ENCODE measurements at regions not wholly inside any gene's neighbourhood (a gene's known extent, or its start where the extent isn't known, plus 50 kb on each side); places are given as distances from the start of the nearest gene placed in this dataset.

- Histone ChIP-seq H3K36me3 (ENCODE audit: insufficient read depth, low read length) (no peaks in the 10 kb centered on the region), H3K27ac (ENCODE audit: low read length) (no peak overlapping the region), H3K9ac (ENCODE audit: low read length) (no peak overlapping the region), H2AFZ (ENCODE audit: low read depth, low read length) (no peak overlapping the region), H3K79me2 (replicated peaks; ENCODE audit: insufficient read depth, low read length) (no peaks in the 10 kb centered on the region), H3K4me3 (ENCODE audit: low read length) (no peak overlapping the region), H3K27me3 (ENCODE audit: insufficient read depth, low read depth, low read length) (no peaks in the 10 kb centered on the region), H3K4me2 (ENCODE audit: low read length) (no peak overlapping the region), H3K9me3 (ENCODE audit: low read length) (no peaks in the 10 kb centered on the region), H4K20me1 (ENCODE audit: insufficient read depth) (no peaks in the 10 kb centered on the region), H3F3A (ENCODE audit: insufficient read depth, low read length, poor library complexity, severe bottlenecking) (no peaks in the 10 kb centered on the region), H3K9me2 (ENCODE audit: insufficient read depth, low read length) (no peaks in the 10 kb centered on the region)
- TF ChIP-seq, protein P1, sequence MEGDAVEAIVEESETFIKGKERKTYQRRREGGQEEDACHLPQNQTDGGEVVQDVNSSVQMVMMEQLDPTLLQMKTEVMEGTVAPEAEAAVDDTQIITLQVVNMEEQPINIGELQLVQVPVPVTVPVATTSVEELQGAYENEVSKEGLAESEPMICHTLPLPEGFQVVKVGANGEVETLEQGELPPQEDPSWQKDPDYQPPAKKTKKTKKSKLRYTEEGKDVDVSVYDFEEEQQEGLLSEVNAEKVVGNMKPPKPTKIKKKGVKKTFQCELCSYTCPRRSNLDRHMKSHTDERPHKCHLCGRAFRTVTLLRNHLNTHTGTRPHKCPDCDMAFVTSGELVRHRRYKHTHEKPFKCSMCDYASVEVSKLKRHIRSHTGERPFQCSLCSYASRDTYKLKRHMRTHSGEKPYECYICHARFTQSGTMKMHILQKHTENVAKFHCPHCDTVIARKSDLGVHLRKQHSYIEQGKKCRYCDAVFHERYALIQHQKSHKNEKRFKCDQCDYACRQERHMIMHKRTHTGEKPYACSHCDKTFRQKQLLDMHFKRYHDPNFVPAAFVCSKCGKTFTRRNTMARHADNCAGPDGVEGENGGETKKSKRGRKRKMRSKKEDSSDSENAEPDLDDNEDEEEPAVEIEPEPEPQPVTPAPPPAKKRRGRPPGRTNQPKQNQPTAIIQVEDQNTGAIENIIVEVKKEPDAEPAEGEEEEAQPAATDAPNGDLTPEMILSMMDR (IDR thresholded peaks at IDR 0.05; ENCODE audit: poor library complexity, severe bottlenecking): no peak
- TF ChIP-seq RAD21 (conservative IDR thresholded peaks at IDR 0.05) (no peak), EP300 (conservative IDR thresholded peaks at IDR 0.05; ENCODE audit: poor library complexity, severe bottlenecking) (no peak), TAF1 (IDR thresholded peaks at IDR 0.05; ENCODE audit: low read depth) (no peak), MXI1 (conservative IDR thresholded peaks at IDR 0.05; ENCODE audit: poor library complexity, severe bottlenecking) (no peak), SMC3 (conservative IDR thresholded peaks at IDR 0.05; ENCODE audit: poor library complexity) (no peak), EZH2 (IDR thresholded peaks at IDR 0.05; ENCODE audit: borderline replicate concordance, insufficient read depth, low read length, poor library complexity, severe bottlenecking) (no peak), POLR2AphosphoS5 (IDR thresholded peaks at IDR 0.05) (no peak)
- TF ChIP-seq, protein P2, sequence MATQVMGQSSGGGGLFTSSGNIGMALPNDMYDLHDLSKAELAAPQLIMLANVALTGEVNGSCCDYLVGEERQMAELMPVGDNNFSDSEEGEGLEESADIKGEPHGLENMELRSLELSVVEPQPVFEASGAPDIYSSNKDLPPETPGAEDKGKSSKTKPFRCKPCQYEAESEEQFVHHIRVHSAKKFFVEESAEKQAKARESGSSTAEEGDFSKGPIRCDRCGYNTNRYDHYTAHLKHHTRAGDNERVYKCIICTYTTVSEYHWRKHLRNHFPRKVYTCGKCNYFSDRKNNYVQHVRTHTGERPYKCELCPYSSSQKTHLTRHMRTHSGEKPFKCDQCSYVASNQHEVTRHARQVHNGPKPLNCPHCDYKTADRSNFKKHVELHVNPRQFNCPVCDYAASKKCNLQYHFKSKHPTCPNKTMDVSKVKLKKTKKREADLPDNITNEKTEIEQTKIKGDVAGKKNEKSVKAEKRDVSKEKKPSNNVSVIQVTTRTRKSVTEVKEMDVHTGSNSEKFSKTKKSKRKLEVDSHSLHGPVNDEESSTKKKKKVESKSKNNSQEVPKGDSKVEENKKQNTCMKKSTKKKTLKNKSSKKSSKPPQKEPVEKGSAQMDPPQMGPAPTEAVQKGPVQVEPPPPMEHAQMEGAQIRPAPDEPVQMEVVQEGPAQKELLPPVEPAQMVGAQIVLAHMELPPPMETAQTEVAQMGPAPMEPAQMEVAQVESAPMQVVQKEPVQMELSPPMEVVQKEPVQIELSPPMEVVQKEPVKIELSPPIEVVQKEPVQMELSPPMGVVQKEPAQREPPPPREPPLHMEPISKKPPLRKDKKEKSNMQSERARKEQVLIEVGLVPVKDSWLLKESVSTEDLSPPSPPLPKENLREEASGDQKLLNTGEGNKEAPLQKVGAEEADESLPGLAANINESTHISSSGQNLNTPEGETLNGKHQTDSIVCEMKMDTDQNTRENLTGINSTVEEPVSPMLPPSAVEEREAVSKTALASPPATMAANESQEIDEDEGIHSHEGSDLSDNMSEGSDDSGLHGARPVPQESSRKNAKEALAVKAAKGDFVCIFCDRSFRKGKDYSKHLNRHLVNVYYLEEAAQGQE (IDR thresholded peaks at IDR 0.05; ENCODE audit: borderline replicate concordance): no peak
Observed at GRCh38 chr5:171702135-171702770, 83.4 kb upstream of the SMIM23 start.

- Histone ChIP-seq H3F3A (ENCODE audit: insufficient read depth, low read length, poor library complexity, severe bottlenecking) (no peaks in the 10 kb centered on the region), H2AFZ (ENCODE audit: low read depth, low read length) (no peak overlapping the region), H3K4me3 (ENCODE audit: low read length) (no peak overlapping the region), H3K79me2 (replicated peaks; ENCODE audit: insufficient read depth, low read length) (no peaks in the 10 kb centered on the region), H4K20me1 (ENCODE audit: insufficient read depth) (no peaks in the 10 kb centered on the region), H3K9me2 (ENCODE audit: insufficient read depth, low read length) (no peaks in the 10 kb centered on the region), H3K4me2 (ENCODE audit: low read length) (no peak overlapping the region), H3K9me3 (ENCODE audit: low read length) (no peaks in the 10 kb centered on the region), H3K27me3 (ENCODE audit: insufficient read depth, low read depth, low read length) (no peaks in the 10 kb centered on the region), H3K9ac (ENCODE audit: low read length) (no peak overlapping the region), H3K36me3 (ENCODE audit: insufficient read depth, low read length) (no peaks in the 10 kb centered on the region), H3K27ac (ENCODE audit: low read length) (no peak overlapping the region)
- TF ChIP-seq, protein P1 (IDR thresholded peaks at IDR 0.05; ENCODE audit: poor library complexity, severe bottlenecking): no peak
- TF ChIP-seq RAD21 (conservative IDR thresholded peaks at IDR 0.05) (no peak), SMC3 (conservative IDR thresholded peaks at IDR 0.05; ENCODE audit: poor library complexity) (no peak), TAF1 (IDR thresholded peaks at IDR 0.05; ENCODE audit: low read depth) (no peak), POLR2AphosphoS5 (IDR thresholded peaks at IDR 0.05) (no peak)
Observed at GRCh38 chr5:171703146-171703545, 82.5 kb upstream of the SMIM23 start.

Measured in neural cell (in vitro differentiated cells).